K562 (cell line): ENCODE measurements at regions not wholly inside any gene's neighbourhood (a gene's known extent, or its start where the extent isn't known, plus 50 kb on each side); places are given as distances from the start of the nearest gene placed in this dataset.

Experiments used
- ARID3B ChIP-seq: fragments of 250-450 bp; sonication (Bioruptor Pico); IDR thresholded peaks from 2 replicates; pipeline ENCODE4 v1.4.0; 2020; ENCODE audit warnings: borderline replicate concordance
- CBX2 ChIP-seq: fragments of 200-600 bp; sonication (generic); IDR thresholded peaks from one replicate; pipeline ENCODE4 v1.6.1; 2012; ENCODE audit warnings: mild to moderate bottlenecking, low read length, inconsistent platforms; ENCODE audit not compliant: insufficient read depth, poor library complexity, severe bottlenecking
- CCNT2 ChIP-seq: IDR thresholded peaks from 2 replicates; pipeline ENCODE4 v1.6.1; 2011; ENCODE audit warnings: borderline replicate concordance, low read depth, mild to moderate bottlenecking, moderate library complexity, mixed read lengths, low read length; ENCODE audit not compliant: insufficient read length; ENCODE audit errors: extremely low read depth
- GATA2 ChIP-seq: sonication (generic); formaldehyde crosslinking; IDR thresholded peaks from 2 replicates; pipeline ENCODE4 v1.4.0; 2020; ENCODE audit warnings: mild to moderate bottlenecking, missing genetic modification reagents
- MYC ChIP-seq, 2 experiments: fragments of 250-450 bp in 1 of 2; sonication (Bioruptor Pico) in 1 of 2; IDR thresholded peaks; 2 replicates each; pipeline versions ENCODE4 v1.5.1 to v1.6.1; 2012 to 2021; ENCODE audit warnings: low read depth in 2 of 2, borderline replicate concordance in 1 of 2, improper control_type of control experiment in 1 of 2, low read length in 1 of 2, mild to moderate bottlenecking in 1 of 2, moderate library complexity in 1 of 2
- NFE2L1 ChIP-seq: fragments of 450-650 bp; IDR thresholded peaks from 2 replicates; pipeline ENCODE4 v1.6.1; 2016; ENCODE audit warnings: missing genetic modification characterization, low read depth, mild to moderate bottlenecking, missing compliant biosample characterization, moderate library complexity, borderline replicate concordance
- PHB ChIP-seq: fragments of 250-450 bp; sonication (Bioruptor Pico); IDR thresholded peaks from 2 replicates; pipeline ENCODE4 v1.5.0; 2021
- POLR2A ChIP-seq: fragments of 450-650 bp; conservative IDR thresholded peaks from 2 replicates; pipeline ENCODE4 v1.6.1; 2016
- RFX5 ChIP-seq: IDR thresholded peaks from 2 replicates; pipeline ENCODE4 v1.6.1; 2011; ENCODE audit warnings: low read depth, mild to moderate bottlenecking, improper control_type of control experiment, low read length
- SLC30A9 ChIP-seq: fragments of 250-450 bp; sonication (Bioruptor Pico); IDR thresholded peaks from 2 replicates; pipeline ENCODE4 v1.8.0; 2022; ENCODE audit warnings: mild to moderate bottlenecking, moderate library complexity
- SMAD2 ChIP-seq: fragments of 150-350 bp; IDR thresholded peaks from 2 replicates; pipeline ENCODE4 v1.6.1; 2014; ENCODE audit warnings: low read depth, mild to moderate bottlenecking, low read length
- SMARCE1 ChIP-seq: fragments of 450-650 bp; IDR thresholded peaks from 2 replicates; pipeline ENCODE4 v1.7.1; 2016; ENCODE audit warnings: mild to moderate bottlenecking
- SMC3 ChIP-seq: conservative IDR thresholded peaks from 2 replicates; pipeline ENCODE4 v1.6.1; 2011; ENCODE audit warnings: low read depth, low read length, improper control_type of control experiment; ENCODE audit not compliant: insufficient read depth
- ZNF253 ChIP-seq: fragments of 250-450 bp; sonication (Bioruptor Pico); conservative IDR thresholded peaks from 2 replicates; pipeline ENCODE4 v1.6.1; 2021; ENCODE audit warnings: mild to moderate bottlenecking
- ZNF696 ChIP-seq: fragments of 250-450 bp; sonication (Bioruptor Pico); conservative IDR thresholded peaks from 2 replicates; pipeline ENCODE4 v1.4.0; 2020; ENCODE audit warnings: mild to moderate bottlenecking, moderate library complexity
- TF ChIP-seq, protein P1 (sequence below): fragments of 450-650 bp; IDR thresholded peaks from 2 replicates; pipeline ENCODE4 v1.6.1; 2017; ENCODE audit warnings: antibody characterized with exemption, mild to moderate bottlenecking
- TF ChIP-seq, protein P2 (sequence below): conservative IDR thresholded peaks from 2 replicates; pipeline ENCODE4 v1.6.1; 2011; ENCODE audit warnings: low read depth, mild to moderate bottlenecking, low read length; ENCODE audit not compliant: control insufficient read depth
- TF ChIP-seq, protein P3 (sequence below): fragments of 450-650 bp; IDR thresholded peaks from 2 replicates; pipeline ENCODE4 v1.6.1; 2018; ENCODE audit warnings: mild to moderate bottlenecking, low read depth; ENCODE audit not compliant: partially characterized antibody

GRCh38 chr1:23634840-23635651 is 56.6 kb upstream of the RPL11 start (continued):
- TF ChIP-seq, protein P1, sequence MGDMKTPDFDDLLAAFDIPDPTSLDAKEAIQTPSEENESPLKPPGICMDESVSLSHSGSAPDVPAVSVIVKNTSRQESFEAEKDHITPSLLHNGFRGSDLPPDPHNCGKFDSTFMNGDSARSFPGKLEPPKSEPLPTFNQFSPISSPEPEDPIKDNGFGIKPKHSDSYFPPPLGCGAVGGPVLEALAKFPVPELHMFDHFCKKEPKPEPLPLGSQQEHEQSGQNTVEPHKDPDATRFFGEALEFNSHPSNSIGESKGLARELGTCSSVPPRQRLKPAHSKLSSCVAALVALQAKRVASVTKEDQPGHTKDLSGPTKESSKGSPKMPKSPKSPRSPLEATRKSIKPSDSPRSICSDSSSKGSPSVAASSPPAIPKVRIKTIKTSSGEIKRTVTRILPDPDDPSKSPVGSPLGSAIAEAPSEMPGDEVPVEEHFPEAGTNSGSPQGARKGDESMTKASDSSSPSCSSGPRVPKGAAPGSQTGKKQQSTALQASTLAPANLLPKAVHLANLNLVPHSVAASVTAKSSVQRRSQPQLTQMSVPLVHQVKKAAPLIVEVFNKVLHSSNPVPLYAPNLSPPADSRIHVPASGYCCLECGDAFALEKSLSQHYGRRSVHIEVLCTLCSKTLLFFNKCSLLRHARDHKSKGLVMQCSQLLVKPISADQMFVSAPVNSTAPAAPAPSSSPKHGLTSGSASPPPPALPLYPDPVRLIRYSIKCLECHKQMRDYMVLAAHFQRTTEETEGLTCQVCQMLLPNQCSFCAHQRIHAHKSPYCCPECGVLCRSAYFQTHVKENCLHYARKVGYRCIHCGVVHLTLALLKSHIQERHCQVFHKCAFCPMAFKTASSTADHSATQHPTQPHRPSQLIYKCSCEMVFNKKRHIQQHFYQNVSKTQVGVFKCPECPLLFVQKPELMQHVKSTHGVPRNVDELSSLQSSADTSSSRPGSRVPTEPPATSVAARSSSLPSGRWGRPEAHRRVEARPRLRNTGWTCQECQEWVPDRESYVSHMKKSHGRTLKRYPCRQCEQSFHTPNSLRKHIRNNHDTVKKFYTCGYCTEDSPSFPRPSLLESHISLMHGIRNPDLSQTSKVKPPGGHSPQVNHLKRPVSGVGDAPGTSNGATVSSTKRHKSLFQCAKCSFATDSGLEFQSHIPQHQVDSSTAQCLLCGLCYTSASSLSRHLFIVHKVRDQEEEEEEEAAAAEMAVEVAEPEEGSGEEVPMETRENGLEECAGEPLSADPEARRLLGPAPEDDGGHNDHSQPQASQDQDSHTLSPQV: no peak
- TF ChIP-seq ZNF253 (CRISPR knock-in tag) (no peak), SLC30A9 (CRISPR knock-in tag) (no peak), GATA2 (no peak), PHB (CRISPR knock-in tag) (no peak), NFE2L1 (tag) (no peak), CCNT2 (no peak), CBX2 (no peak), ZNF696 (no peak), MYC (IDR thresholded peaks at IDR 0.05; ENCODE audit: low read depth, low read length) (0 out of 2 replicates have a peak, but pooled peaks have one; percentile 24), MYC (CRISPR knock-in tag; IDR thresholded peaks at IDR 0.05; ENCODE audit: borderline replicate concordance, low read depth) (no peak), SMC3 (peak; percentile 35), RFX5 (no peak), SMARCE1 (no peak), POLR2A (no peak), ARID3B (CRISPR knock-in tag) (no peak), SMAD2 (no peak)
- TF ChIP-seq, protein P2, sequence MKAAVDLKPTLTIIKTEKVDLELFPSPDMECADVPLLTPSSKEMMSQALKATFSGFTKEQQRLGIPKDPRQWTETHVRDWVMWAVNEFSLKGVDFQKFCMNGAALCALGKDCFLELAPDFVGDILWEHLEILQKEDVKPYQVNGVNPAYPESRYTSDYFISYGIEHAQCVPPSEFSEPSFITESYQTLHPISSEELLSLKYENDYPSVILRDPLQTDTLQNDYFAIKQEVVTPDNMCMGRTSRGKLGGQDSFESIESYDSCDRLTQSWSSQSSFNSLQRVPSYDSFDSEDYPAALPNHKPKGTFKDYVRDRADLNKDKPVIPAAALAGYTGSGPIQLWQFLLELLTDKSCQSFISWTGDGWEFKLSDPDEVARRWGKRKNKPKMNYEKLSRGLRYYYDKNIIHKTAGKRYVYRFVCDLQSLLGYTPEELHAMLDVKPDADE: no peak
- TF ChIP-seq, protein P3, sequence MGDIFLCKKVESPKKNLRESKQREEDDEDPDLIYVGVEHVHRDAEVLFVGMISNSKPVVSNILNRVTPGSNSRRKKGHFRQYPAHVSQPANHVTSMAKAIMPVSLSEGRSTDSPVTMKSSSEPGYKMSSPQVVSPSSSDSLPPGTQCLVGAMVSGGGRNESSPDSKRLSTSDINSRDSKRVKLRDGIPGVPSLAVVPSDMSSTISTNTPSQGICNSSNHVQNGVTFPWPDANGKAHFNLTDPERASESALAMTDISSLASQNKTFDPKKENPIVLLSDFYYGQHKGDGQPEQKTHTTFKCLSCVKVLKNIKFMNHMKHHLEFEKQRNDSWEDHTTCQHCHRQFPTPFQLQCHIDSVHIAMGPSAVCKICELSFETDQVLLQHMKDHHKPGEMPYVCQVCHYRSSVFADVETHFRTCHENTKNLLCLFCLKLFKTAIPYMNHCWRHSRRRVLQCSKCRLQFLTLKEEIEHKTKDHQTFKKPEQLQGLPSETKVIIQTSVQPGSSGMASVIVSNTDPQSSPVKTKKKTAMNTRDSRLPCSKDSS: no peak
